GM19452 (cell line): ENCODE measurements at regions not wholly inside any gene's neighbourhood (a gene's known extent, or its start where the extent isn't known, plus 50 kb on each side); places are given as distances from the start of the nearest gene placed in this dataset.
"Not testable (repeated sequence)": the region's sequence is repeated elsewhere in the genome, so short reads cannot be mapped to it uniquely, and the experiment has no call there.

Source experiments
- ATAC-seq: cut with Tn5 transposase; IDR thresholded peaks from one replicate; pipeline ENCODE4 v1.9.1; 2021; ENCODE audit not compliant: unreplicated experiment

DNA sequence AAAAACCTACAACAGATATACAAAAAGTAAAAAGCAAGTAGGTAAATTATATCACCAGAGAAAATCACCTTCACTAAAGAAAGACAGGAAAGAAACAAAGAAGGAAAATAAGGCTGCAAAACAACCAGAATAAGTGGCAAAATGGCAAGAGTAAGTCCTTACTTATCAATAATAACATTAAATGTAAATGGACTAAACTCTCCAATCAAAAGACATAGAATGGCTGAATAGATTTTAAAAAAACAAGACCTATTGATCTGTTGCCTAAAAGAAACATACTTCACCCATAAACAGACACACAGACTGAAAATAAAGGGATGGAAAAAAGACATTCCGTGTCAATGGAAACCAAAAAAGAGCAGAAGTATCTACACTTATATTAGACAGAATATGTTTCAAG, 695.7 kb upstream of the FAT3 start:
- ATAC-seq, result no peak

DNA sequence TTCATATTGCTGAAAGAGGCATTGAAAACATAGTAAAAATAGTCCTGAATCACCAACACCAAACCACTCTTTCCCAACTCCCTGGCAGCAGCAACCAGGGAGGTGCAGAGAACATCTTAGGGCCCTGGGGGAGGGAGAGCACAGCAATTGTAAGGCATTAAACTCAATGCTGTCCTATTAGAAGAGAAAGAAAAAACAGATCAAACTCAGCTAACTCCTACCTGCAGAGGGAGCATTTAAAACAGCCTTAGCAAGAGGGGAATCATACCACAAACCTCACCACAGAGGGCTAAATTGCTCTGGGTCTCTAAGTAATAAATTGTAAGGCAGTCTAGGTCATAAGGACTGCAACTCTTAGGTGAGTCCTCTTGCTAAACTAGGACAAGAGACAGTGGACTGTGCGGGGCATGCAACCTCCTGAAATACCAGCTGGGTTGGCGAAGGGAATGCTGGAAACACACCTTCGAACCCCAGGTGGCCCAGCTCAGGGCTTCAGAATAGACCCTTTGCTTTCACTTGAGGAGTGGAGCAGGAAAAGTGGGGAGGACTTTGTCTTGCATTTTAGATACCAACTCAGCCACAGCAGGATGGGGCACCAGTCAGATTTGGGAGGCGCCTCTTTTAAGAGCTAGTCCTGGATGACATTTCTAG, 697.1 kb upstream of the FAT3 start:
- ATAC-seq, result no peak

DNA sequence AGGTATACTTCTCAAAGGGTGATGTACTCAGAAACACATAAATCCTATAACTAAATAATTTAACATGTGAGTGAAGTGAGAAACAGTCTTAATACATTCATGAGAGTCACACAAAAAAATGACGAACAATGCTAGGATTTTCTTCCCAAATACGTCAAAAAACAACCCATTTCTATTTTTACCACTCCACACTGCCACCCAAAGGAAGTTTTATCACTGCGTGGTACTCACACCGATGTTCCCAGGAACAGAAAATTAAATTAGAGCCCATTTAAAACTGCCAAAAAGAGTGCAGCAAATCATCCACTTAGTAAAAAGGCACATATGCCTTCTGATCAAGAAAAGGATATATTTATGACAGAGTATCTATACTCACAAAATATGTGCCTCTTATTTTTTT, 710.9 kb upstream of the FAT3 start:
- no peak for ATAC-seq

DNA sequence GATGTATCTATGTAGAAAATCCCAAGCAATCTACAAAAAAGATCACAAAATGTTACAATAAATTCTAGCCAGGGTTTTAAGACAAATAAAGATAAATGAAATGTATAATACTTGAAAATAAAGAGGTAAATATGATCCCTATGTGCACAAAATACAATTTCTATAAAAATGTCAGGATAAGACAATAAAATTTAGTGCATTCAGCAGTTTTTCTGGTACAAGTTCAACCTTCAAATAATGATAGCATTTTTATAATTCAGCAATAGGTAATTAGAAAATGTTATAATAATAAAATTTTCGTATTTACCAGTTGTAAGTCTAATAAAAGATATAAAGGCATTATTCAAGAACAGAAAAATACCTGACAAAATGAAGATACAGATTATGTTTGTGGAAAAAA, 726.8 kb upstream of the FAT3 start:
- ATAC-seq, result no peak

DNA sequence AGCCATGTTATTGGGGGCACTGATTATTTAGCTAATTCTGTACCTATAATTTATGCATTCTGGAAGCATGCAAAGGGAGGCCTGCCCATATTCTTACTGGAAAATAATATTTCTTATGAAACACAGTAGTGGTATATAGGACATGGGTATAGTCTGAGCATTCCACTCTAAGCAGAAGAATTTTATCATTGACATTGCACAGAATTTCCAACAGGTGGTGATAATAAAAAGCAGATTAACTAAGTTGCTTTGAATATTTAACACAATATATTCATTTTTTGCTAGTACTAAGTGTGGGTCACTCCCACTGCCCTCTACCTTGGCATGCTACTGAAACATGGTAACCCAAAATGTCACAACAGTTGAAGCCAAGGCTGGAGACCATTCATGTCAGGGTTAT, 728.8 kb upstream of the FAT3 start:
- ATAC-seq, result no peak

DNA sequence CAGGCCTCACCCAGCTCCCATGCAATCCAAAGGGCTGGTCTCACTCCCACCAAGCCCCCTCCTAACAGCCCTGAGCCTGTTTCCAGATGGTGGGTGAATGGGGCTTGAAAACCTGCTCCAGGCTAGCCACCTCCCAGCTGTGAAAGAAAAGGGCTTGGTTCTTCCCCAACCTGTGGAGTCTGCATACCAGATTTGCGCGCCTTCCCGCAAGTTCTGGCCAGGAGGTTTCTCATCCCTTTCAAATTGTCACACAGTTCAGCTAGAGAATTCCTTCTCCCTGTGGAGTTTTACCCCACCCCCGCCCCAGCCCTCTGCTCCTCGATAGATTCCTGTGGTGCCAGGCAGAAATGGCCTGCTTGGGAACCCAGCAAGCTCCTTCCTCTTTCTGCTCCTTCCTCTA, 734.6 kb upstream of the FAT3 start:
- ATAC-seq, result no peak

DNA sequence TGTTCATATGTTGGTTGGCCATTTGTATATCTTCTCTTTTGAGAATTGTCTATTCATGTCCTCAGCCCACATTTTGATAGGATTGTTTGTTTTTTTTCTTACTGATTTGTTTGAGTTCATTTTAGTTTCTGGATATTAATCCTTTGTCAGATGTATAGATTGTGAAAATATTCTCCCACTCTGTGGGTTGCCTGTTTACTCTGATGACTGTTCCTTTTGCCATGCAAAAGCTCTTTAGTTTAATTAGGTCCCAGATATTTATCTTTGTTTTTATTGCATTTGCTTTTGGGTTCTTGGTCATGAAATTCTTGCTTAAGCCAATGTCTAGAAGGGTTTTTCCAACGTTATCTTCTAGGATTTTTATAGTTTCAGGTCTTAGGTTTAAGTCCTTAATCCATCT, 740.7 kb upstream of the FAT3 start:
- ATAC-seq, result not testable (repeated sequence)

DNA sequence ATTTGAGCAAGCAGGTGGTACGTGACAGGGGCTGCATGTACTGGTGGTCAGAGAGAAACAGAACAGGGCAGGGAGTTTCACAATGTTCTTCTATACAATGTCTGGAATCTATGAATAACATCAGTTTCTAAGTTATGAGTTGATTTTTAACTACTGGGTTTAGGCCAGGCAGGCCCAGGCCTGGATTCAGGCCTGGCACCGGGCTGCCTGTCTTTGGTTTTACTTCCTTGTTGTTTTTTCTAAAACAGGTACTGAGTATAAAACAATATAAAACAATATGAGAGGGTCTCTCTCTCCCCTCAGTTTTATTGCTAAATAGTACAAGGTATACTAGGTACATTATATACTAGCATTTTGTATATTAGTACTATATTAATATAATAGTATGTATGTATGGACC, 742.7 kb upstream of the FAT3 start:
- ATAC-seq, result not testable (repeated sequence)

DNA sequence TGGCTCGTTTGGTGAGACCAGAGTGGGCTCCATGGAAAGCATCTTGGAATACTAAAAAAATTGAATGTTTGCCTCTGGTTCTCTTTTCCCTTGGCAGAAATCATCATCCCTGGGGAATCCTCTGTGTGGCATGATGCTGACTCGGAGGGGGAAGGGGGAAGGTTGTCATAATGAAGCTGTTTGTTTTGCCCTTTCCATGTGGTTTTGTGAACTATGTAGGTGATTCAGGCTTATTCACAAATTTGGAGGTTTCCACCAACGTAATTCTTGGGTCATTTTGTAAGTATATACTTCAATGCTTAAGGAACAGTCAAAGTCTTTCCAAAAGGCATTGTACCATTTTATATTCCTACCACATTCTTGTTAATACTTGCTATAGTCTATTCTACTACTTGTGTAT, 754.0 kb upstream of the FAT3 start:
- no peak for ATAC-seq

DNA sequence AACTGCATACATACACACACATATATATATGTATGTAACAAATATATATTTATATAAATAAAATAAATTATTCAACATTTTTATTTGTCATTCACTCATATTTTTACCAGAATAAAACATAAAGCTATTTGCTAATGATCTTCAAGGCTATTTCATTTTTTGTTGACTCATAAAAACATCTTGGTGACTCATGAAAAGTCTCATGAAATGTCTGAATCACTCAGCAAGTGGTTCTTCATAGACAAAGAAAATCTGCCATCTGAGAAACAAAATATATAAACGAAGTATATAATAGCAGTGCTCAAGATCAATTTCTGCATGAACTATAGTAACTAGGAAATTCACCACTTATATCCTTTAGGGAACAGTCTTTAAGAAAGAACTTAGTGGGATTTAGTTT, 764.8 kb upstream of the FAT3 start:
- no peak for ATAC-seq

DNA sequence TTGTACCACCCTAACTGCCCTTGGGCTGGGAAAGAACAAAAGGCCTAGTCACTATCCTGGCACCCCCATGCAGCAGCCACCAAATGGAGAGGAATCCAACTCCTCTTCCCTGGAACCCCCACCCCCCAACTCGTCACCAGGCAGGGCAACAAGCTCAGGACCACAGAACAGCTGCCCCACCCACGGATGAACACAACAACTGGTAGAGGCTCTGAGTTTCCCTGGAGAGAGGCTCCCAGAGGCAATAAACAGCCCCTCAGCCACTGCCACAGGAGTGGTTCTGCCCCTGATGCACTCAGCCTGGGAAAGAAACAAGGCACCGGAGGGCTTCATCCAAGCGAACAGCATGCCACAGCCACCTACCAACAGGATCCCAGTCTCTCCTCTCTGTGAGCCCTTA, 778.4 kb upstream of the FAT3 start:
- ATAC-seq, result no peak

DNA sequence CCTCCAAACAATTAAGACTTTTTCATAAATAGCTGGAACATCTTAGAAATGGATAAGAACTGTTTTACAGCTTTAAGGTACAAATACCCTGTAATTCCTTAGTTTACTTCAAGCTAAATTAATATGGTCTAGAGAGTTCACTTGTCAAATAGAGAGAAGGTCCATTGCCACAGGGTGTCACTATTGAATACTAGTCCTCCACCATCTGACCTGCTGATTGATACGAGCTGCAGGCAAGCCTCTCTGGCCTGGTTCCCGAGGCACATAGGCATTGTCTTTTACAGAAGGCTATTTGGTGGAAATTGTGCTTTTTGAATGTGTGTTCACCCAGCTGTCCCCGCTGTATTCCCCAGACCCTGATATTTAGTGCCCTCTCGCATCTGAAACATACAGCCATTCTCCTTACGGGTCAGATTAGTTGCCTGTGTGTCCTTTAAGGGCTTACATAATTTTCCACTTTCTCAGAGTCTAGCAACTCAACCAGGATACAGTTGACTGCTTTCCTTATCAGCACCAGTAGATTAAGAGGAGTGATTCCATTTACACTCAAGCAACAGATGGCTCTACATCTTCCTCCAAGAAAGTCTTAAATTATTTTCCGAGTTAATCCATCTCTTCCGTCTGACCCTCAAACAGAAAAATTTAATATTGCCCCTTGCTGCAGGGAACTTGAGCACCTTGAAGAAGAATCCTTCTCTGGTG, 788.8 kb upstream of the FAT3 start:
- no peak for ATAC-seq

DNA sequence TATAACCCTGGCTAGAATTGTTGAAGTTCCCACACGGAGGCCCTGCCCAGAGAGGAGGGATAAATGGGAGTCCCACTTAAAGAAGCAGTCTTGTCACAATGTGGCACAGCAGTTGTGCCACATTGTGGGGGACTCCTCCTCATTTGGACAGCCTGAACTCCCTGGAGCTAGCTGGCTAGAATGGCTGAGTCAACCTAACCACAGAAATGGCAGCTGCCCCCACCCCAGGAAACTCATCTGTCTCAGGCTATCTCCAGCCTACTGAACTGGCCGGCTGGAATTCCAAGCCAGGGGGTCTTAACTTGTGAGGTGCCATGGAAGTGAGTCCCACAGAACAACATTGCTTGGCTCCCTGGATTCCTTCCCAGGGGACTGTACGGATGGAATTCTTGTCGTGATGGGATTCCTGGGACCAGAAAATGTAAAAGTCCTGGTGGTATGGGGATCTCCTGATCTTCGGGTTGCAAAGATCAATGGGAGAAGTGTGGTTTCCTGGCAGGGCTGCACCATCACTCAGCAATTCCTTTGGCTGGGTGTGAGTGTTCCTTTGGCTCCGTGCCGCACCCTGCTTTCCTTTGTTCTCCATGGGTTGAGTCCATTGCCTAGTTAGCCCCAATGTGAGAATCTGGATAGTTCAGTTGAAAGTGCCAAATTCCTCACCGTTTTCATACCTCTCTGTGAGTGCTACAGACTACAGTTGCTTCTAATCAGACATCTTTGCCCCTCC, 791.2 kb upstream of the FAT3 start:
- ATAC-seq, result no peak

DNA sequence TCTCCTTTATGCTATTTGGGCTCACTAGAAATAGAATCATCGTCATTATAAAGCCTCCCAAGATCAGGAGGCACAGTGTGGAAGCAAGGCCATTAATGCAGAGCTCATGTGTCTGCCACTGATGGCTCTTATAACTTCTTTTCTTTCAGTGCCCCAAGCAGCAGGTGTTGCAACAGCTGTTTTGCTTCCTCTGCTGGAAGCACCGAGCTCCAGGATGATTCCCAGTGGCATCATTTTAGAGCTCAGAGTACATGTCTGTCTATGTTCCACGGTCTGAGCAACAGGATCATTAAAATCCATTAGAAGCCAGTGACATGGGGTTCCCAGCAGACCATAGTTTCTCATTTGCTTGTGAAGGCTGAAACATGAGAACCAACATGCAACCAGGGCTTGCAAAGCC, 803.0 kb upstream of the FAT3 start:
- ATAC-seq, result no peak

DNA sequence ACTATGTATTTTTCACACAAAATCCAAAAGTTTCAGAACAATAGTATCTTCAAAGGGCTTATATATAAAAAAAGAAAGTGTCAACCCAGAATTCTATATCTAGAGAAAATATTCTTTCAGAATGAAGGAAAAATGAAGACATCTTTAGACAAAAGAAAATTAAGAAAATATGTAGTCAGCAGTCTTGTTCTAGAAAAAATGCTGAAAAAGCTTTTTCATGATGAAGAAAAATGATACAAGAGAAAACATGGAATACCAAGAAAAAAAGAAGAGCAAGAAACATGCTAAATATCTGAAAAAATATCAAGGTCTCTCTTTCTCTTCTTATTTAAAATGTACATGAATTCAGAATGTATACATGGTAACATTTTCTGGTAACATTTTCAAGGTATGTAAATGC, 816.8 kb upstream of the FAT3 start:
- no peak for ATAC-seq

DNA sequence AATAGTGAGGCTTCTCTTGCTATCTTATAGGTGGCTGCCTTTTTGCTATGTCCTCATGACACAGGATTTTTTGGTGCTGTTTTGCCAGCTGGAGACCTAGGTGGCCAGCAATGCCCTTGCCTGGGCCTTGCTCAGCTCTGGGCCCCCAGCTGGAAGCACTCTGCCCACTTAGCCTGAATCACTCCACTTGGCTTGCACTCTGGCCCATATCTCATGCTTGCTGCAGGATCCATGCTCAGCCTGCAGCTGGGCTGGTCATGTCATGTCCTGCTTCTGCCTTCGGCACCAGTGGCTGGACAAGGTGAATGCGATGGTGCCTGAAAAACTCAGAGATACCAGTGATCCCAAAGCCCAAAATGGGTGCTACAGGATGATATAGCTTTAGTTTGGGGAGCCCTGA, 818.6 kb upstream of the FAT3 start:
- no peak for ATAC-seq

DNA sequence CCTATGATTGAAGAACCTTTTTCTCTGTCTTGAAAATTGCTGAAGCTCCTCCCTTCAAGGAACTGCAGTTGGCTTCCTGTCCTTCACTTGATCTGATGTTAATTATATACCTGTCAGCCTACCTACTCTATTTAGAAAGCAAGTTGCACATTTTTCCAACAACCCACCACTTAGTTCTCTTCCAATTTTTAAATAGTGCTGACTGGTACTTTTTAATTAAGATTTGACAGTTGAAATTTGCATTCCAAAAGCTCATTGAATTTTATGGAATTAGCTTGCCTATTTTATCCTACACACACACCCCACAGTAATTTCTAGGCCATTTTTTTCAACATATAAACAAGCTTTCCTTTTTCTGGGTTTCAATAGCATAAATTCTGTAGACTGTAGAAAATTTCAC, 820.3 kb upstream of the FAT3 start:
- no peak for ATAC-seq

DNA sequence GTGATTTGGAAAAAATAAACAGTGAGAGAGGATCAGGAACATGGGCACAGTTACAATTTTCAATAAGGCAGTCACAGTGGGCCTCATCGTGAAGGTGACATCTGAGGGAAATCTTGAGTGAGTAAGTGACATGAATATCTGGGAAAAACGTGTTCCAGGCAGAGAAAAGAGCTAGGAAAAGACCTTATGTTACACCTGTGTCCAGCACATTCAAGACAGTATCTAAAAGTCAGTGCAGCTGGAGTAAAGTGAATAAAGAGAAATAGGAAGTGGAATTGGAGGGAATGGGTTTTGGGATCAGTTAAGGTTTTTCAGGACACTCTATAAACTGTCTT, 827.5 kb upstream of the FAT3 start:
- ATAC-seq, result no peak

DNA sequence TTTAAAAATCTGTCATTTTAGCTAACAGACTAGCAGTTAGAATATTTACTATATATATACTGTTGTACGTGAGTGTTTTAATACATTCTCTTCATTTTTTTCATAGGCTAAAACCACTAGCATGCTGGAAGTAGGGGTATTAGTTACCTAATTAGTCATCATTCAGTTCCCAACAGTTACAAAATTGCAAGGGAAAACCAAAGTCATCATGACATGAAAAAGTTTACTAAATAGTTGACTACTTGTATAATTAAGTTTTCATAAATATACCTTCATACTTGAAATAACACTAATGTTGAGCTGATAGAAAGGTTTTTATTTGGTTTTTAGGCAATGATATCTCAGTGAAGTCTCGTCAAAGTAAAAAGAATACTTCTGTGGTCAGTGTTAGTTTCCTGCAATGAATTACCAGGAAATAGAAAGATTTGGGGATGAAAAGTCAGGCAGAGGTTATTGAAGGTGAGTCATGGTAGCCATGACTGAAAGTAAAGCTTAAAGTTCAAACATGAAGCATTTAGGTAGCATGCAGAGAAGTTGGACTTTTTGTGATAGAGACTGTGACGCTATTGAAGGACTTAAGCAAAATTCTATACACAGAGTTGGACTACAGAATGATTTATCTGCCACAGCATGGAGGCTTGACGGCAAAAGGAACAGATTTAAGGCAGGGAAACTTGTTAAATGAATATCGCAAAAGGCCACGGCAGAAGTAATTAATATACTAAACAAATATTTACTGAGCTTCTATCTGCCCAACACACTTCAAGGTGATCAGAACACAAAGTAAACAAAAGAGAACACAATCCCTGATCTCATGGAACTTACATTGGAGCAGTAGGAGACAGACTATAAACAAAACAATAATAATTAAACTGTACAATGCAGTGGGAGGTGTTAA, 828.1 kb upstream of the FAT3 start:
- ATAC-seq, result no peak

DNA sequence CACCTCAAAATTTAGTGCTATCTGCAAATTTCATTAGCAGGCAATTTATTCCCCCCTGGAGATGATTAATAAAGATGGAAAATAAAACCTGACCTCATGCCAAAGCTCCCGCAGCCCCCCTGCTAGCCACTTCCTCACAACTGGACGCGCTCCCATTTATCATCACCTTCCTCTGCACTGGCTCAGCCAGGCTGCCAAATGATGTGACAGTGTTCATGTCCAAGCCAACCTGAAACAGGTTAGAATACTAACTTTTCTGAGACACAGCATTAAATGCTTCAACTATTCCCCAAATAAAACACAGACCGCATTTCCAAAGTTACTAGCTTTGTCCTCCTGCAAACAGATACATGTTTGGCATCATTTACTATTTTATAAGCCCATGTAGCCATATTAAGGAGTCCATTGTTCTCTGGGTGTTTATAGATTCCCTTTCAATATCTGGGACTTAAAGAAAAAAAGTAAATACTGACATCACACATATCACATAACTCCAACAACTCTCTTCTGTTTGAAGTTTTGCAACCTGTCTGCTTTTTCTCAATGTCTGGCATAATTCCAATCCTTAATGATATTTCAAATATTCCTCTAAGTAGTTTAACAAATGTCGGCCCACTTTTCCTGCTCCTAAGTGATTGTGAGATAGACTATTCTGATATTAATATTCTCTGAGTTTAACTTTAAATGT, 829.7 kb upstream of the FAT3 start:
- no peak for ATAC-seq
